CD14-positive monocyte (primary cell): ENCODE measurements at regions not wholly inside any gene's neighbourhood (a gene's known extent, or its start where the extent isn't known, plus 50 kb on each side); places are given as distances from the start of the nearest gene placed in this dataset.

Experiments used
- DNase-seq, 3 donors: peaks; one replicate each; pipeline ENCODE4 v3.0.0-alpha.2; 2011 to 2022
- H2AFZ ChIP-seq: 2 replicates; pipeline ENCODE4 v1.6.0; 2012; ENCODE audit warnings: mild to moderate bottlenecking, low read depth, low read length, inconsistent platforms; ENCODE audit not compliant: insufficient read depth, poor library complexity, severe bottlenecking
- H3K27ac ChIP-seq, 2 donors: 1 replicate in 1 of 2; 2 replicates in 1 of 2; pipeline ENCODE4 v1.5.1; 2012 to 2013; ENCODE audit warnings: low read length in 2 of 2, control low read depth in 1 of 2, inconsistent platforms in 1 of 2, low read depth in 1 of 2, mild to moderate bottlenecking in 1 of 2
- H3K27me3 ChIP-seq, 2 donors: one replicate each; pipeline versions ENCODE4 v1.6.0 to v1.6.1; 2011 to 2013; ENCODE audit warnings: low read length in 2 of 2; ENCODE audit not compliant: control insufficient read depth in 2 of 2, insufficient read depth in 2 of 2
- H3K36me3 ChIP-seq, 2 donors: replicated peaks in 1 of 2; 1 replicate in 1 of 2; 2 replicates in 1 of 2; pipeline versions ENCODE4 v1.5.1 to v1.6.1; 2012 to 2013; ENCODE audit warnings: low read length in 2 of 2, control low read depth in 1 of 2, inconsistent platforms in 1 of 2, mild to moderate bottlenecking in 1 of 2; ENCODE audit not compliant: insufficient read depth in 2 of 2, control insufficient read depth in 1 of 2
- H3K4me1 ChIP-seq, 2 donors: 1 replicate in 1 of 2; 2 replicates in 1 of 2; pipeline versions ENCODE4 v1.5.1 to v1.6.1; 2012 to 2013; ENCODE audit warnings: low read length in 2 of 2, control low read depth in 1 of 2, inconsistent platforms in 1 of 2, mild to moderate bottlenecking in 1 of 2, moderate library complexity in 1 of 2; ENCODE audit not compliant: insufficient read depth in 2 of 2, control insufficient read depth in 1 of 2
- H3K4me2 ChIP-seq: replicated peaks from 2 replicates; pipeline ENCODE3; 2012; ENCODE audit warnings: low read length, moderate library complexity, mild to moderate bottlenecking; ENCODE audit not compliant: poor library complexity, severe bottlenecking; ENCODE audit errors: extremely low read depth
- H3K4me3 ChIP-seq, 3 experiments: fragments of 200-600 bp in 1 of 3; sonication (generic) in 1 of 3; replicated peaks in 1 of 3; 1 replicate in 2 of 3; 2 replicates in 1 of 3; pipeline ENCODE4 v1.5.1; 2011 to 2013; ENCODE audit warnings: low read length in 3 of 3, mild to moderate bottlenecking in 3 of 3, control low read depth in 2 of 3, low read depth in 2 of 3, inconsistent platforms in 1 of 3, moderate library complexity in 1 of 3
- H3K79me2 ChIP-seq: 2 replicates; pipeline ENCODE4 v1.6.0; 2012; ENCODE audit warnings: mild to moderate bottlenecking, control low read depth, inconsistent platforms, low read length, moderate library complexity; ENCODE audit not compliant: insufficient read depth
- H3K9ac ChIP-seq: 2 replicates; pipeline ENCODE4 v1.6.0; 2017; ENCODE audit warnings: low read length, mild to moderate bottlenecking; ENCODE audit not compliant: insufficient read depth, poor library complexity, severe bottlenecking
- H3K9me3 ChIP-seq, 2 donors: replicated peaks in 1 of 2; 1 replicate in 1 of 2; 2 replicates in 1 of 2; pipeline versions ENCODE4 v1.5.1 to v1.6.1; 2012 to 2013; ENCODE audit warnings: low read length in 2 of 2, control low read depth in 1 of 2; ENCODE audit not compliant: control insufficient read depth in 1 of 2, insufficient read depth in 1 of 2
- H4K20me1 ChIP-seq: 2 replicates; pipeline ENCODE4 v1.6.0; 2012; ENCODE audit warnings: mild to moderate bottlenecking, low read length, control low read depth, moderate library complexity; ENCODE audit not compliant: insufficient read depth
- H3K27ac Mint-ChIP-seq, 7 donors: one replicate each; pipeline ENCODE4 v1.8.0; 2020; ENCODE audit warnings: mild to moderate bottlenecking in 7 of 7, mixed read lengths in 7 of 7, moderate library complexity in 6 of 7, inconsistent platforms in 2 of 7
- H3K27me3 Mint-ChIP-seq, 3 donors: one replicate each; pipeline ENCODE4 v1.8.0; 2021 to 2022; ENCODE audit warnings: low read depth in 3 of 3, mild to moderate bottlenecking in 3 of 3, mixed read lengths in 3 of 3, moderate library complexity in 3 of 3, inconsistent platforms in 1 of 3
- H3K36me3 Mint-ChIP-seq, 2 donors: one replicate each; pipeline ENCODE4 v1.8.0; 2020; ENCODE audit warnings: mixed read lengths in 2 of 2, inconsistent platforms in 1 of 2, mild to moderate bottlenecking in 1 of 2
- H3K4me1 Mint-ChIP-seq: one replicate; pipeline ENCODE4 v1.8.0; 2020; ENCODE audit warnings: mild to moderate bottlenecking, mixed read lengths
- H3K4me3 Mint-ChIP-seq, 2 donors: one replicate each; pipeline ENCODE4 v1.8.0; 2020; ENCODE audit warnings: mild to moderate bottlenecking in 2 of 2, mixed read lengths in 2 of 2, moderate library complexity in 1 of 2
- H3K9me3 Mint-ChIP-seq, 7 donors: one replicate each; pipeline ENCODE4 v1.8.0; 2020 to 2022; ENCODE audit warnings: mixed read lengths in 7 of 7, mild to moderate bottlenecking in 6 of 7, moderate library complexity in 6 of 7, inconsistent platforms in 2 of 7
- CTCF ChIP-seq: fragments of 200-600 bp; IDR thresholded peaks from one replicate; pipeline ENCODE4 v1.8.0; 2022; ENCODE audit warnings: antibody characterized with exemption, mild to moderate bottlenecking
- WGBS: methylation state at CpG from one replicate; pipeline ENCODE4 v1.1.5; 2013; ENCODE audit warnings: missing lambda C conversion rate; ENCODE audit not compliant: insufficient coverage; 5-methylcytosine and 5-hydroxymethylcytosine counted together
- intact Hi-C, 2 donors: fragments of 100-400 bp; cut with micrococcal nuclease; formaldehyde crosslinking; loops; one replicate each; pipeline versions ENCODE4 v1.15.0 to v1.15.1; 2023

- H3K9me3 Mint-ChIP-seq, result peaks cover 0 to 3% (median 0%) of the 10 kb centered on the region in 7 donors
- H2AFZ ChIP-seq, result no peak overlapping the region
- TF ChIP-seq CTCF, result no peak
- H3K4me2 ChIP-seq, result no peak overlapping the region
- no peak overlapping the region for H3K4me3 ChIP-seq
- H3K36me3 Mint-ChIP-seq, result no peaks in the 10 kb centered on the region
- no peak overlapping the region for H3K27ac ChIP-seq
- no peak overlapping the region for H3K27ac Mint-ChIP-seq
- no peak overlapping the region for H3K4me3 Mint-ChIP-seq
- no peaks in the 10 kb centered on the region for H3K79me2 ChIP-seq
- H3K9me3 ChIP-seq, result no peaks in the 10 kb centered on the region
- H3K9ac ChIP-seq, result no peak overlapping the region
- H4K20me1 ChIP-seq, result no peaks in the 10 kb centered on the region
- no peaks in the 10 kb centered on the region for H3K27me3 Mint-ChIP-seq
- no peaks in the 10 kb centered on the region for H3K27me3 ChIP-seq
- H3K36me3 ChIP-seq, result no peaks in the 10 kb centered on the region
- H3K4me1 ChIP-seq, result no peaks in the 10 kb centered on the region
- no peaks in the 10 kb centered on the region for H3K4me1 Mint-ChIP-seq
- intact Hi-C loops, result no loop called here
- DNase-seq, result no peak
- no CpG with 5 or more reads among the region's 2 CpGs for WGBS
Measured at GRCh38 chr6:133004304-133004884, 190.0 kb downstream of the RPS12 start.

GRCh38 chr6:133012774-133013173, 198.4 kb downstream of the RPS12 start:
- Histone ChIP-seq H3K4me3 (no peak overlapping the region), H3K4me1 (no peaks in the 10 kb centered on the region), H3K27me3 (no peaks in the 10 kb centered on the region), H3K27ac (no peak overlapping the region), H3K79me2 (no peaks in the 10 kb centered on the region), H3K9ac (no peak overlapping the region), H2AFZ (no peak overlapping the region), H4K20me1 (no peaks in the 10 kb centered on the region), H3K36me3 (no peaks in the 10 kb centered on the region), H3K4me2 (no peak overlapping the region), H3K9me3 (no peaks in the 10 kb centered on the region)
- Mint-ChIP-seq H3K36me3 (no peaks in the 10 kb centered on the region), H3K27ac (no peak overlapping the region), H3K4me1 (no peaks in the 10 kb centered on the region), H3K27me3 (peaks cover 0 to 6% (median 2%) of the 10 kb centered on the region in 3 donors), H3K4me3 (no peak overlapping the region), H3K9me3 (peaks cover 0 to 2% (median 0%) of the 10 kb centered on the region in 7 donors)
- no peak for DNase-seq
- intact Hi-C loops, result no loop called here
- TF ChIP-seq CTCF, result no peak
- WGBS, result 100% methylated on average over 1 of the region's 1 CpG
